ENCODE measurements at regions not wholly inside any gene's neighbourhood (a gene's known extent, or its start where the extent isn't known, plus 50 kb on each side); places are given as distances from the start of the nearest gene placed in this dataset.

DNA sequence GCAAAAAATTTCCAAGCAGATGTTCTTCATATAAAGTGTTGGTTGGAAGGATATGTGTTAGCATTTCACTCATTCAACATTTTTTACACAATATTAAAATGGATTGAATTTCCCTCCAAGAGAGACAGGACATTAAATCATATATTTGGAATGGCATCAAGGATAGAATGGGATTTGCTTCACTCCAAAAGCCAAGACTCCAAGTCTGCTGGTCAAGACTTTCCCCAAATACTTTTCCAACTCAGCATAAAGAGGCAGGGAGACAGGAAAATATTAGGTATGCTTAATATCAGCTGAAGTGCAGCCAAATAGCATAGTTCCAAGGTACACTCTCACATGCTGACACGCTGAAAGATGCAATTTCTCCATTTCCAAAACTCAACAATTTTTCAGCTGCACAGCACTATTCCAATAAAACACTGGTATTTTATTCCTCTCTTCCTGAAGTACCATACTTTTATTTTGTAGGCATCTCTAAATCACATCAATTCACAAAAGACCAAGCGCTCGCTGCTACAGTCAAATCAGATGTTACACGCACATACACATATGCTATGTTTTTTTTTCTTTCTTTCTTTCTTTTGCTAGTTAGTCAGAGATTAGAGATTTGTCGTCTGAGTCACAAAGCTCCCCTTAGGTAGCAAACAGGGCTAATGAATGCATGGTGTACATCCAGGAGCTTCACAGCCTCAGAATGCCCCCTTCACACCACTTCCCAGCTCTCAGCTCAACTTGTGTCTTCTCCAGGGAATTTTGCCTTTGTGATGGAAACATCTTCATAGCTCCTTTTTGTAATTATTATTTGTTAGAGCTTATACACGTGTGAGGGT is 1033.8 kb upstream of the AUTS2 start (continued):
- TF ChIP-seq, protein P1, sequence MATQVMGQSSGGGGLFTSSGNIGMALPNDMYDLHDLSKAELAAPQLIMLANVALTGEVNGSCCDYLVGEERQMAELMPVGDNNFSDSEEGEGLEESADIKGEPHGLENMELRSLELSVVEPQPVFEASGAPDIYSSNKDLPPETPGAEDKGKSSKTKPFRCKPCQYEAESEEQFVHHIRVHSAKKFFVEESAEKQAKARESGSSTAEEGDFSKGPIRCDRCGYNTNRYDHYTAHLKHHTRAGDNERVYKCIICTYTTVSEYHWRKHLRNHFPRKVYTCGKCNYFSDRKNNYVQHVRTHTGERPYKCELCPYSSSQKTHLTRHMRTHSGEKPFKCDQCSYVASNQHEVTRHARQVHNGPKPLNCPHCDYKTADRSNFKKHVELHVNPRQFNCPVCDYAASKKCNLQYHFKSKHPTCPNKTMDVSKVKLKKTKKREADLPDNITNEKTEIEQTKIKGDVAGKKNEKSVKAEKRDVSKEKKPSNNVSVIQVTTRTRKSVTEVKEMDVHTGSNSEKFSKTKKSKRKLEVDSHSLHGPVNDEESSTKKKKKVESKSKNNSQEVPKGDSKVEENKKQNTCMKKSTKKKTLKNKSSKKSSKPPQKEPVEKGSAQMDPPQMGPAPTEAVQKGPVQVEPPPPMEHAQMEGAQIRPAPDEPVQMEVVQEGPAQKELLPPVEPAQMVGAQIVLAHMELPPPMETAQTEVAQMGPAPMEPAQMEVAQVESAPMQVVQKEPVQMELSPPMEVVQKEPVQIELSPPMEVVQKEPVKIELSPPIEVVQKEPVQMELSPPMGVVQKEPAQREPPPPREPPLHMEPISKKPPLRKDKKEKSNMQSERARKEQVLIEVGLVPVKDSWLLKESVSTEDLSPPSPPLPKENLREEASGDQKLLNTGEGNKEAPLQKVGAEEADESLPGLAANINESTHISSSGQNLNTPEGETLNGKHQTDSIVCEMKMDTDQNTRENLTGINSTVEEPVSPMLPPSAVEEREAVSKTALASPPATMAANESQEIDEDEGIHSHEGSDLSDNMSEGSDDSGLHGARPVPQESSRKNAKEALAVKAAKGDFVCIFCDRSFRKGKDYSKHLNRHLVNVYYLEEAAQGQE (IDR thresholded peaks at IDR 0.05; ENCODE audit: unreplicated experiment) = no peak
- no peak for TF ChIP-seq ZNF114 (CRISPR knock-in tag; IDR thresholded peaks at IDR 0.05)
- no peak for TF ChIP-seq CREB1 (CRISPR knock-in tag; IDR thresholded peaks at IDR 0.05; ENCODE audit: low read depth)
- no peak for TF ChIP-seq POLR2AphosphoS5 (IDR thresholded peaks at IDR 0.05; ENCODE audit: low read depth)

DNA sequence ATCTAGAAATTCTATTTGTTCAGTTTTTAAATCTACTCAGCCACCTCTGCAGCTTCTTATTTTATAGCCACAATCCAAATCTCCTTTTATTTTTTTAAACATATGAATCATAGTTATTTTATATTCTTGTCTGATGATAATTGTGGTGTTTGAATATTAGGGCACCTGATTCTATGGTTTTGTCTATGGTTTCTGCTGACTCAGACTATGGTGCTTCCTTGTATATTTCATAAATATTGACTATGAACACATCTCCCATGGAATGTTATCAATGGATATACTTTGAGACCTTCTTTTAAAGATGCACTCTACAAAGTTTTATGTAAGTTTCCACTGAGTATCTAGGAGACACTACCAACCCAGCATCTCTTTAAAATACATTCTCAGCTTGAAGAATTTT is 1027.0 kb upstream of the AUTS2 start:
- no peaks in the 10 kb centered on the region for H3K27me3 ChIP-seq (ENCODE audit: insufficient read depth)
- Mint-ChIP-seq H3K4me3 (no peak overlapping the region), H3K9me3 (peaks cover 97% of the 10 kb centered on the region), H3K4me1 (no peaks in the 10 kb centered on the region), H3K27ac (no peak overlapping the region), H3K27me3 (ENCODE audit: insufficient read depth, low read depth, poor library complexity) (no peaks in the 10 kb centered on the region), H3K36me3 (ENCODE audit: low read depth) (peaks cover 22% of the 10 kb centered on the region; the same call in 2 of the 3 replicates)
- DNase-seq (ENCODE audit: low spot score) (no peak), ATAC-seq (no peak)
- H2AFZ ChIP-seq = no peak overlapping the region
- H3K79me2 ChIP-seq (replicated peaks; ENCODE audit: insufficient read depth) = no peaks in the 10 kb centered on the region
- H4K20me1 ChIP-seq (replicated peaks; ENCODE audit: insufficient read depth) = no peaks in the 10 kb centered on the region
- 0 out of 2 replicates have a peak, but pooled peaks cover 3% of the 10 kb centered on the region for H3K36me3 ChIP-seq (ENCODE audit: insufficient read depth)
- no peak overlapping the region for H3K27ac ChIP-seq (ENCODE audit: low read depth)
- no peak overlapping the region for H3K4me3 ChIP-seq
- no peaks in the 10 kb centered on the region for H3F3A ChIP-seq (replicated peaks; ENCODE audit: low read depth)
- H3K9me2 ChIP-seq (ENCODE audit: insufficient read depth) = no peaks in the 10 kb centered on the region
- no peak overlapping the region for H3K4me2 ChIP-seq
- H3K4me1 ChIP-seq (ENCODE audit: insufficient read depth) = no peaks in the 10 kb centered on the region
- TF ChIP-seq, protein P1 (IDR thresholded peaks at IDR 0.05; ENCODE audit: unreplicated experiment) = no peak
- TF ChIP-seq NANOG (IDR thresholded peaks at IDR 0.05; ENCODE audit: borderline replicate concordance) (no peak), EZH2 (IDR thresholded peaks at IDR 0.05; ENCODE audit: low read depth, unreplicated experiment) (no peak), EZH2phosphoT487 (IDR thresholded peaks at IDR 0.05; ENCODE audit: unreplicated experiment) (no peak), ZNF114 (CRISPR knock-in tag; IDR thresholded peaks at IDR 0.05) (no peak)
- TF ChIP-seq, protein P2, sequence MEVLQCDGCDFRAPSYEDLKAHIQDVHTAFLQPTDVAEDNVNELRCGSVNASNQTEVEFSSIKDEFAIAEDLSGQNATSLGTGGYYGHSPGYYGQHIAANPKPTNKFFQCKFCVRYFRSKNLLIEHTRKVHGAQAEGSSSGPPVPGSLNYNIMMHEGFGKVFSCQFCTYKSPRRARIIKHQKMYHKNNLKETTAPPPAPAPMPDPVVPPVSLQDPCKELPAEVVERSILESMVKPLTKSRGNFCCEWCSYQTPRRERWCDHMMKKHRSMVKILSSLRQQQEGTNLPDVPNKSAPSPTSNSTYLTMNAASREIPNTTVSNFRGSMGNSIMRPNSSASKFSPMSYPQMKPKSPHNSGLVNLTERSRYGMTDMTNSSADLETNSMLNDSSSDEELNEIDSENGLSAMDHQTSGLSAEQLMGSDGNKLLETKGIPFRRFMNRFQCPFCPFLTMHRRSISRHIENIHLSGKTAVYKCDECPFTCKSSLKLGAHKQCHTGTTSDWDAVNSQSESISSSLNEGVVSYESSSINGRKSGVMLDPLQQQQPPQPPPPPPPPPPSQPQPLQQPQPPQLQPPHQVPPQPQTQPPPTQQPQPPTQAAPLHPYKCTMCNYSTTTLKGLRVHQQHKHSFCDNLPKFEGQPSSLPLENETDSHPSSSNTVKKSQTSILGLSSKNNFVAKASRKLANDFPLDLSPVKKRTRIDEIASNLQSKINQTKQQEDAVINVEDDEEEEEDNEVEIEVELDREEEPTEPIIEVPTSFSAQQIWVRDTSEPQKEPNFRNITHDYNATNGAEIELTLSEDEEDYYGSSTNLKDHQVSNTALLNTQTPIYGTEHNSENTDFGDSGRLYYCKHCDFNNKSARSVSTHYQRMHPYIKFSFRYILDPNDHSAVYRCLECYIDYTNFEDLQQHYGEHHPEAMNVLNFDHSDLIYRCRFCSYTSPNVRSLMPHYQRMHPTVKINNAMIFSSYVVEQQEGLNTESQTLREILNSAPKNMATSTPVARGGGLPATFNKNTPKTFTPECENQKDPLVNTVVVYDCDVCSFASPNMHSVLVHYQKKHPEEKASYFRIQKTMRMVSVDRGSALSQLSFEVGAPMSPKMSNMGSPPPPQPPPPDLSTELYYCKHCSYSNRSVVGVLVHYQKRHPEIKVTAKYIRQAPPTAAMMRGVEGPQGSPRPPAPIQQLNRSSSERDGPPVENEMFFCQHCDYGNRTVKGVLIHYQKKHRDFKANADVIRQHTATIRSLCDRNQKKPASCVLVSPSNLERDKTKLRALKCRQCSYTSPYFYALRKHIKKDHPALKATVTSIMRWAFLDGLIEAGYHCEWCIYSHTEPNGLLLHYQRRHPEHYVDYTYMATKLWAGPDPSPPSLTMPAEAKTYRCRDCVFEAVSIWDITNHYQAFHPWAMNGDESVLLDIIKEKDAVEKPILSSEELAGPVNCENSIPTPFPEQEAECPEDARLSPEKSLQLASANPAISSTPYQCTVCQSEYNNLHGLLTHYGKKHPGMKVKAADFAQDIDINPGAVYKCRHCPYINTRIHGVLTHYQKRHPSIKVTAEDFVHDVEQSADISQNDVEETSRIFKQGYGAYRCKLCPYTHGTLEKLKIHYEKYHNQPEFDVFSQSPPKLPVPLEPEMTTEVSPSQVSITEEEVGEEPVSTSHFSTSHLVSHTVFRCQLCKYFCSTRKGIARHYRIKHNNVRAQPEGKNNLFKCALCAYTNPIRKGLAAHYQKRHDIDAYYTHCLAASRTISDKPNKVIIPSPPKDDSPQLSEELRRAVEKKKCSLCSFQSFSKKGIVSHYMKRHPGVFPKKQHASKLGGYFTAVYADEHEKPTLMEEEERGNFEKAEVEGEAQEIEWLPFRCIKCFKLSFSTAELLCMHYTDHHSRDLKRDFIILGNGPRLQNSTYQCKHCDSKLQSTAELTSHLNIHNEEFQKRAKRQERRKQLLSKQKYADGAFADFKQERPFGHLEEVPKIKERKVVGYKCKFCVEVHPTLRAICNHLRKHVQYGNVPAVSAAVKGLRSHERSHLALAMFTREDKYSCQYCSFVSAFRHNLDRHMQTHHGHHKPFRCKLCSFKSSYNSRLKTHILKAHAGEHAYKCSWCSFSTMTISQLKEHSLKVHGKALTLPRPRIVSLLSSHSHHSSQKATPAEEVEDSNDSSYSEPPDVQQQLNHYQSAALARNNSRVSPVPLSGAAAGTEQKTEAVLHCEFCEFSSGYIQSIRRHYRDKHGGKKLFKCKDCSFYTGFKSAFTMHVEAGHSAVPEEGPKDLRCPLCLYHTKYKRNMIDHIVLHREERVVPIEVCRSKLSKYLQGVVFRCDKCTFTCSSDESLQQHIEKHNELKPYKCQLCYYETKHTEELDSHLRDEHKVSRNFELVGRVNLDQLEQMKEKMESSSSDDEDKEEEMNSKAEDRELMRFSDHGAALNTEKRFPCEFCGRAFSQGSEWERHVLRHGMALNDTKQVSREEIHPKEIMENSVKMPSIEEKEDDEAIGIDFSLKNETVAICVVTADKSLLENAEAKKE (CRISPR knock-in tag; IDR thresholded peaks at IDR 0.05) = no peak
- TF ChIP-seq, protein P3, sequence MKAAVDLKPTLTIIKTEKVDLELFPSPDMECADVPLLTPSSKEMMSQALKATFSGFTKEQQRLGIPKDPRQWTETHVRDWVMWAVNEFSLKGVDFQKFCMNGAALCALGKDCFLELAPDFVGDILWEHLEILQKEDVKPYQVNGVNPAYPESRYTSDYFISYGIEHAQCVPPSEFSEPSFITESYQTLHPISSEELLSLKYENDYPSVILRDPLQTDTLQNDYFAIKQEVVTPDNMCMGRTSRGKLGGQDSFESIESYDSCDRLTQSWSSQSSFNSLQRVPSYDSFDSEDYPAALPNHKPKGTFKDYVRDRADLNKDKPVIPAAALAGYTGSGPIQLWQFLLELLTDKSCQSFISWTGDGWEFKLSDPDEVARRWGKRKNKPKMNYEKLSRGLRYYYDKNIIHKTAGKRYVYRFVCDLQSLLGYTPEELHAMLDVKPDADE (IDR thresholded peaks at IDR 0.05) = no peak
